ENCODE measurements at regions not wholly inside any gene's neighbourhood (a gene's known extent, or its start where the extent isn't known, plus 50 kb on each side); places are given as distances from the start of the nearest gene placed in this dataset.

GRCh38 chr4:159051245-159052071, 51.4 kb upstream of the RAPGEF2 start:
- TF ChIP-seq CTCF (IDR thresholded peaks at IDR 0.05; ENCODE audit: low read depth, low read length, poor library complexity, severe bottlenecking), result no peak
- TF ChIP-seq EZH2phosphoT487 (IDR thresholded peaks at IDR 0.05; ENCODE audit: borderline replicate concordance, low read length), result no peak

Measured in DOHH2 (cell line).